ENCODE measurements at regions not wholly inside any gene's neighbourhood (a gene's known extent, or its start where the extent isn't known, plus 50 kb on each side); places are given as distances from the start of the nearest gene placed in this dataset.

DNA sequence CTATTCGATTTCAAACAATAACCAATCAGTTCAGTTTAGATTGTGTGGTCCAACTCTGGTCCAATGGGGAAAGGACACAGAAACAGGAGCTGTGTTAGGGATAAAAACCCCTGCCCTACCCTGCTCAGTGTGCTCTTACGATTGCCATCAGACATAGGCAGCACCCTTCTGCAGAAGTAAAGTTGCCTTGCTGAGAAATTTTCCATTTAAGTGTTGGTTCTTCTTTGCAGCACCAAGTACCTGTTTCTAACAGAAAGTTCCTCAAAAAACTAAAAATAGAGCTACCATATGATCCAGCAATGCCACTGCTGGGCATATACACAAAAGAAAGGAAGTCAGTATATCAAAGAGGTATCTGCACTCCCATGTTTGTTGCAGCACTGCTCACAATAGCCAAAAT, 206.2 kb upstream of the CNTN4 start:
- TF ChIP-seq, protein P1, sequence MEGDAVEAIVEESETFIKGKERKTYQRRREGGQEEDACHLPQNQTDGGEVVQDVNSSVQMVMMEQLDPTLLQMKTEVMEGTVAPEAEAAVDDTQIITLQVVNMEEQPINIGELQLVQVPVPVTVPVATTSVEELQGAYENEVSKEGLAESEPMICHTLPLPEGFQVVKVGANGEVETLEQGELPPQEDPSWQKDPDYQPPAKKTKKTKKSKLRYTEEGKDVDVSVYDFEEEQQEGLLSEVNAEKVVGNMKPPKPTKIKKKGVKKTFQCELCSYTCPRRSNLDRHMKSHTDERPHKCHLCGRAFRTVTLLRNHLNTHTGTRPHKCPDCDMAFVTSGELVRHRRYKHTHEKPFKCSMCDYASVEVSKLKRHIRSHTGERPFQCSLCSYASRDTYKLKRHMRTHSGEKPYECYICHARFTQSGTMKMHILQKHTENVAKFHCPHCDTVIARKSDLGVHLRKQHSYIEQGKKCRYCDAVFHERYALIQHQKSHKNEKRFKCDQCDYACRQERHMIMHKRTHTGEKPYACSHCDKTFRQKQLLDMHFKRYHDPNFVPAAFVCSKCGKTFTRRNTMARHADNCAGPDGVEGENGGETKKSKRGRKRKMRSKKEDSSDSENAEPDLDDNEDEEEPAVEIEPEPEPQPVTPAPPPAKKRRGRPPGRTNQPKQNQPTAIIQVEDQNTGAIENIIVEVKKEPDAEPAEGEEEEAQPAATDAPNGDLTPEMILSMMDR (IDR thresholded peaks at IDR 0.05), result no peak
- TF ChIP-seq POLR2A (IDR thresholded peaks at IDR 0.05), result no peak

Measured in adrenal gland (tissue), 5 donors.